Thymus (tissue), 11 donors: ENCODE measurements at regions not wholly inside any gene's neighbourhood (a gene's known extent, or its start where the extent isn't known, plus 50 kb on each side); places are given as distances from the start of the nearest gene placed in this dataset.
"Not testable (repeated sequence)": the region's sequence is repeated elsewhere in the genome, so short reads cannot be mapped to it uniquely, and the experiment has no call there.

Experiments
- DNase-seq, 9 donors: peaks; one replicate each; pipeline ENCODE4 v3.0.0-alpha.2; 2013; ENCODE audit warnings: low spot score in 9 of 9, low read depth in 6 of 9, missing footprints in 1 of 9
- H3K27ac ChIP-seq, 2 donors: one replicate each; pipeline ENCODE4 v1.5.1; 2013; ENCODE audit warnings: control low read depth in 1 of 2, low read depth in 1 of 2, low read length in 1 of 2, mild to moderate bottlenecking in 1 of 2, moderate library complexity in 1 of 2
- H3K27me3 ChIP-seq, 2 donors: one replicate each; pipeline ENCODE4 v1.5.1; 2013; ENCODE audit warnings: low read length in 1 of 2; ENCODE audit not compliant: control insufficient read depth in 2 of 2, insufficient read depth in 1 of 2
- H3K36me3 ChIP-seq, 2 donors: one replicate each; pipeline ENCODE4 v1.5.1; 2013; ENCODE audit warnings: low read length in 1 of 2, mild to moderate bottlenecking in 1 of 2, moderate library complexity in 1 of 2; ENCODE audit not compliant: control insufficient read depth in 2 of 2, insufficient read depth in 2 of 2
- H3K4me1 ChIP-seq, 2 donors: one replicate each; pipeline ENCODE4 v1.5.1; 2013; ENCODE audit warnings: low read length in 2 of 2; ENCODE audit not compliant: control insufficient read depth in 2 of 2, insufficient read depth in 2 of 2
- H3K4me3 ChIP-seq, 2 donors: one replicate each; pipeline ENCODE4 v1.5.1; 2013; ENCODE audit warnings: low read length in 2 of 2, control low read depth in 1 of 2, mild to moderate bottlenecking in 1 of 2
- H3K9me3 ChIP-seq, 2 donors: one replicate each; pipeline ENCODE4 v1.5.1; 2013; ENCODE audit warnings: low read length in 1 of 2, mild to moderate bottlenecking in 1 of 2; ENCODE audit not compliant: control insufficient read depth in 2 of 2, insufficient read depth in 1 of 2
- WGBS: extraction: QIAGEN DNeasy Blood & Tissue Kit; methylation state at CpG from one replicate; pipeline ENCODE4 v1.1.7; 2013; 5-methylcytosine and 5-hydroxymethylcytosine counted together
- donor health status: healthy.

DNA sequence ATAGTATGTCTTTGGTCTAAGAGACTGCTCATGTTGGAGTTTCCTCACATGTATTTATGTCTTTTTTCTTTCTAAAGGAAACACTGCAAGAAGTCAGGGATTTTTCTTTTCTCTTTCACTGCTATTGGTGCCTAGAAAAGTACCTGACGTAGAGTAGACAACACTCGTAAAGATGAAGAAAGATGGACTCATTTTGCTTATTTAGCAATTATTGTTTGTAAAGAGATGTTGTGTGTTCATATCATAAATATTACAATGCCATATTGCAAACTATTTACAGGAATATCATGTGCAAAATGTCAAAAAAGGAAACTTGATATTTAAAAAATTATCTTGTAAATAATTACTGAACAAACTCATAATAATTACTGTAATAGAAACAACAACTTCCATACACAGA is 2711.5 kb upstream of the PCDH20 start:
- H3K27ac ChIP-seq, result no peak overlapping the region
- H3K4me3 ChIP-seq, result no peak overlapping the region
- no peaks in the 10 kb centered on the region for H3K4me1 ChIP-seq
- peaks cover 0 to 3% of the 10 kb centered on the region in 2 donors for H3K9me3 ChIP-seq
- WGBS, result 98% methylated on average over 2 of the region's 2 CpGs
- H3K36me3 ChIP-seq, result no peaks in the 10 kb centered on the region
- no peaks in the 10 kb centered on the region for H3K27me3 ChIP-seq
- no peak for DNase-seq

DNA sequence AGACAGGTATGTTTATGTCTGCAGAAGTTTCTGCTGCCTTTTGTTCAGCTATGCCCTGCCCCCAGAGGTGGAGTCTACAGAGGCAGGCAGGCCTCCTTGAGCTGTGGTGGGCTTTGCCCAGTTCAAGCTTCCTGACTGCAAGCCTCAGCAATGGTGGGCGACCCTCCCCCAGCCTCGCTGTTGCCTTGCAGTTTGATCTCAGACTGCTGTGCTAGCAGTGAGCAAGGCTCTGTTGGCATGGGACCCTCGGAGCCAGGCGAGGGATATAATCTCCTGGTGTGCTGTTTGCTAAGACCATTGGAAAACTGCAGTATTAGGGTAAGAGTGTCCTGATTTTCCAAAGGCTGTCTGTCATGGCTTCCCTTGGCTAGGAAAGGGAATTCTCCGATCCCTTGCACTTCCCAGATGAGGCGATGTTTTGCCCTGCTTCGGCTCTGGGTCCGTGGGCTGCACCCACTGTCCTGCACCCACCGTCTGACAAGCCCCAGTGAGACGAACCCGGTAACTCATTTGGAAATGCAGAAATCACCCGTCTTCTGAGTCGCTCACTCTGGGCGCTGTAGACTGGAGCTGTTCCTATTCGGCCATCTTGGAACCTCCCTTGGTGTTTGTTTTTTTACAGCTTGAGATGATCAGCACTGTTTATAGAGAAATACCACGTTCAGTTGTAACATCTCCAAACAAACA is 2705.5 kb upstream of the PCDH20 start:
- DNase-seq, H3K36me3 ChIP-seq, H3K27ac ChIP-seq, H3K4me3 ChIP-seq, H3K27me3 ChIP-seq, H3K4me1 ChIP-seq, H3K9me3 ChIP-seq: not testable (repeated sequence)
- 96% methylated on average over 16 of the region's 16 CpGs for WGBS

DNA sequence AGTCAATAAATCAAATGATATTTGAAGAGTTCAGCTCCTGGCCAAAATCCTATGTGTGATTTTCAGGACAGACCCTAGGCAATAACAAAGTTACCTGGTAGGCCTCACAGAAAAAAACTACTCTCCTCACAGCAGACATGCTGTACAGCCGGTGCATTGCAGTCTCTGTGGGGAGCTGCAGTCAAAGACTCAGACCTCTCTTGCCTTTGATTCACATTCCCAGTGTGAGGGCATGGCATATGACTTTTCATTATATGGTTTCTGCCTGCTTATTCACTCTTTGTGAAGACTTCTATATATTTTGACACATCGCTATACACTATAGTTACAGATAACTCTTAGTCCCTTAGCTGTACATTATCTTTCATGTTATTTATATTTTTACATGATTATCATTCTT is 2684.3 kb upstream of the PCDH20 start:
- Histone ChIP-seq H3K9me3 (no peaks in the 10 kb centered on the region), H3K36me3 (no peaks in the 10 kb centered on the region), H3K27me3 (no peaks in the 10 kb centered on the region), H3K4me3 (no peak overlapping the region), H3K4me1 (no peaks in the 10 kb centered on the region), H3K27ac (no peak overlapping the region)
- DNase-seq, result no peak
- WGBS, result 88% methylated on average over 2 of the region's 2 CpGs

DNA sequence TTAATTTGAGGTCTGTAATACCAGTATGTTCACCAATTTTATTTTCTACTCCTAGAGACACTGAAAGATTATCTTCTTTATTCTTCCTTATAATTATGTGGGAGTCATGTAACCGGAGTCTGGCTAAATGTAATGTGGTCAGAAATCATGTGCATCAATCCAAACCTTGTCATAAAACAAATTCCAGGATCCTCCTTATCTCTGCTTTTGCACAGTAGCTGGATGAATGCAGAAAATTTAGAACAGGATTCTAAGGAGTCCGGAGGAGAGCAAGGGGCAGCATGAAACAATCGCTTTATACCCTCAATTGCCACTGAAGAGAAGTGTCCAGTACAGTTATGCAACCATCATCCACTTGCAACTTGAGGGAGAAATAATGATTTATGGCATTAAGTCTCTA is 2674.7 kb upstream of the PCDH20 start:
- 93% methylated on average over 3 of the region's 3 CpGs for WGBS
- H3K27ac ChIP-seq, result no peak overlapping the region
- H3K27me3 ChIP-seq, result no peaks in the 10 kb centered on the region
- DNase-seq, result no peak
- H3K4me1 ChIP-seq, result no peaks in the 10 kb centered on the region
- no peak overlapping the region for H3K4me3 ChIP-seq
- no peaks in the 10 kb centered on the region for H3K36me3 ChIP-seq
- H3K9me3 ChIP-seq, result no peaks in the 10 kb centered on the region

DNA sequence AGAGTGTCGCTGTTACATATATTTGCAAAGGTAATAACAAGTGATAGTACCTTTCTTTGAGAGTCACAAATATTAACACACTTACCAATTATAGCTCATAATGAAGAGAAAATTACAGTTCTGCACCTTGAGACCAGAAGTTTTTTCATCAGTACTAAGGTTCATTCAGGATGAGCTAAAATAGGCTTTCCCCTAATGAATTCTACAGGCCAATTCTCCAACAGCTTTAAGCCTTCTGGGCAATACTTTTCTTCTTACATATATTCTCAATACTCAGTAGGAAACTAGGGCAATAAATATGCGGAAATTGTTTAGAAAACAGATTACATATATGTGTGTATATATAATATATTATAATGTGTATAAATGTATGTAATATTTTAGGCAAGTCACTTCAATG is 2672.8 kb upstream of the PCDH20 start:
- H3K36me3 ChIP-seq, result no peaks in the 10 kb centered on the region
- no peak overlapping the region for H3K27ac ChIP-seq
- WGBS, result 94% methylated on average over 2 of the region's 2 CpGs
- no peaks in the 10 kb centered on the region for H3K27me3 ChIP-seq
- no peaks in the 10 kb centered on the region for H3K9me3 ChIP-seq
- H3K4me3 ChIP-seq, result no peak overlapping the region
- no peak for DNase-seq
- H3K4me1 ChIP-seq, result no peaks in the 10 kb centered on the region

DNA sequence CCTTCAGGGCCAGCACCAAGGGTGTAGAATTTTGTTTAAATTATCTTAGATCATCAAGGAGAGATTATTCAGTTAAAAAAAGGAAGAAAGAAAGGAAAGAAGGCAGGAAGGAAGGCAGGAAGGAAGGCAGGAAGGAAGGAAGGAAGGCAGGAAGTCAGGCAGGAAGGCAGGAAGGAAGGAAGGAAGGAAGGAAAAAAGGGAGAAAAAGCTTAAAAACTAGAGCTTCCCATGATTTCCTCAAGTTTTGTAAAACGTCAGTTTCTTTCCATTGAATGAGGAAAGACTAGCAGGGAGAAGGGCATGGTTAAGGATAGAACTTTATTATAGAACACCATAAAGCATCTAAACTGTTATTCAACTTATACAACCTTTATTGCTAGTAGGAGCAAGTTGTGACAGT is 2672.0 kb upstream of the PCDH20 start:
- H3K4me3 ChIP-seq, result no peak overlapping the region
- no peaks in the 10 kb centered on the region for H3K4me1 ChIP-seq
- DNase-seq, result no peak
- H3K27me3 ChIP-seq, result no peaks in the 10 kb centered on the region
- no peaks in the 10 kb centered on the region for H3K9me3 ChIP-seq
- no peaks in the 10 kb centered on the region for H3K36me3 ChIP-seq
- no peak overlapping the region for H3K27ac ChIP-seq
- WGBS, result 79% methylated on average over 1 of the region's 1 CpG

DNA sequence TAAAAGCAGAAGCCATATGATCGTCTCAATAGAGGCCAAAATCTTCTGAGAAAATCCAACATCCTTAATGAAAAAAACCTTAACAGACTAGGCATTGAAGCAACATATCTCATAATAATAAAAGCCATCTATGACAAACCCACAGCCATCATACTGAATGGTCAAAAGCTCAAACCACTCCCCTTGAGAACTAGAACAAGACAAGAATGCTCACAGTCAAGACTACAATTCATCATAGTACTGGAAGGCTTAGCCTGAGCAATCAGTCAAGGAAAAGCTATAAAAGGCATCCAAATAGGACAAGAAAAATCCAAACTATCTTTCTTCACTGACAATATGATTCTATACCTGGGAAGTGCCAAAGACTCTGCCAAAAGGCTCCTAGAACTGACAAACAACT is 2668.2 kb upstream of the PCDH20 start:
- Histone ChIP-seq H3K4me3 (no peak overlapping the region), H3K27me3 (no peaks in the 10 kb centered on the region), H3K36me3 (no peaks in the 10 kb centered on the region), H3K9me3 (peaks cover 0 to under 1% of the 10 kb centered on the region in 2 donors), H3K27ac (no peak overlapping the region), H3K4me1 (no peaks in the 10 kb centered on the region)
- WGBS, result 92% methylated on average over 1 of the region's 1 CpG
- DNase-seq, result no peak

DNA sequence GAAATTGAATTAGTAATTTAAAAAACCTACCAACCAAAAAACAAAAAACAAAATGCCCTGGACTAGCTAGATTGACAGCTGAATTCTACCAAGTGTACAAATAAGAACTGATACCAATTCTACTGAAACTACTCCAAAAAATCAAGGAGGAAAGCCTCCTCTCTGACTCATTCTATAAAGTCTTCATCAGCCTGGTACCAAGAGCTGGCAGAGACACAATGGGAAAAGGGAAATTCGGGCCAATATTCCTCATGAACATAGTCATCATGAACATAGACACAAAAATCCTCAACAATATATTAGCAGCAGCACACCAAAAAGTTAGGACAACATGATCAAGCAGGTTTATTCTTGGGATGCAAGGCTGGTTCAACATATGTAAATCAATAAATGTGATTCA is 2667.7 kb upstream of the PCDH20 start:
- Histone ChIP-seq H3K27ac (no peak overlapping the region), H3K9me3 (peaks cover 0 to 3% of the 10 kb centered on the region in 2 donors), H3K4me1 (no peaks in the 10 kb centered on the region), H3K4me3 (no peak overlapping the region), H3K27me3 (no peaks in the 10 kb centered on the region), H3K36me3 (no peaks in the 10 kb centered on the region)
- no peak for DNase-seq
- 80% methylated on average over 1 of the region's 1 CpG for WGBS

DNA sequence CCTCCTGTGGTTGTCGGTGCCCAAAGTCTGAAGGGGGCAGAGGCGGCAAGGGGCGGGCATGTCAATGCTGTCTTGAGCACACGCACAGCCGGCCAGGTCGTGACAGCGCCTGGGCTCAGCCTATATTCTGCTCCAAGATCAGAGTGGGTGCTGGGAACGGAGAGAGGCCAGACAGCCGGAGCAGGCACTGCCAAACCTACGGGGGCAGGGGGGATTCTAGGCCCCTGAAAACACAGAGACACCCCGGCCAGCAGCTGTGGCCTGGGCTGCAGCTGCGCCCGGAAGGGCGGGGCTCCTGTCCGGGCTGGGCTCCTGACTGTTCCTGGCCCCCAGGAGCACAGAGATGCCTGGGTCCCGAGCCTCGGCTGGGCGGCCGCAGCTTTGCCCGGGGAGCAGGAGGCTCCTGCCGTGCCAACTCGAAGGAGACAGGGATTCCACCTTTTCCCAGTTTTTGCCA is 2662.9 kb upstream of the PCDH20 start:
- Histone ChIP-seq H3K27ac (no peak overlapping the region), H3K9me3 (peaks cover 3 to 6% of the 10 kb centered on the region in 2 donors), H3K36me3 (no peaks in the 10 kb centered on the region), H3K4me1 (no peaks in the 10 kb centered on the region), H3K27me3 (no peaks in the 10 kb centered on the region), H3K4me3 (no peak overlapping the region)
- DNase-seq, result no peak
- WGBS, result 95% methylated on average over 22 of the region's 22 CpGs
